H1 (cell line): ENCODE measurements at regions not wholly inside any gene's neighbourhood (a gene's known extent, or its start where the extent isn't known, plus 50 kb on each side); places are given as distances from the start of the nearest gene placed in this dataset.

ENCODE experiments used
- CTCF ChIA-PET: fragments of 300-600 bp; sonication (Branson Sonifier 250); formaldehyde crosslinking; loops from one replicate; lab custom pipeline; 2021; ENCODE audit not compliant: partially characterized antibody; lab: Charles Lee
- POLR2A ChIA-PET: fragments of 300-600 bp; sonication (Branson Sonifier 250); formaldehyde crosslinking; loops from one replicate; lab custom pipeline; 2021; ENCODE audit warnings: inconsistent platforms; ENCODE audit not compliant: partially characterized antibody; lab: Charles Lee
- DNase-seq, 2 experiments: peaks; one replicate each; pipeline versions ENCODE4 v3.0.0 to v3.0.0-alpha.2; 2010 to 2022; ENCODE audit warnings: low spot score in 2 of 2, low read depth in 1 of 2, mixed read lengths in 1 of 2
- FAIRE-seq: peaks from 2 replicates; lab custom pipeline; 2011; peaks lifted over from hg19 to GRCh38; lab: Jason Lieb, UNC
- H2AFZ ChIP-seq: 2 replicates; pipeline ENCODE4 v1.8.1; 2012; ENCODE audit warnings: low read length, inconsistent platforms
- H2AK5ac ChIP-seq: 2 replicates; pipeline ENCODE4 v1.6.1; 2013; ENCODE audit warnings: low read depth, low read length
- H2BK120ac ChIP-seq: replicated peaks from 2 replicates; pipeline ENCODE3; 2013; ENCODE audit warnings: low read depth, low read length, inconsistent platforms
- H2BK12ac ChIP-seq: 2 replicates; pipeline ENCODE4 v1.6.1; 2013; ENCODE audit warnings: low read depth, low read length
- H2BK15ac ChIP-seq: 2 replicates; pipeline ENCODE4 v1.6.1; 2013; ENCODE audit warnings: low read length
- H2BK20ac ChIP-seq: 2 replicates; pipeline ENCODE4 v1.6.1; 2013; ENCODE audit warnings: low read length
- H2BK5ac ChIP-seq: 2 replicates; pipeline ENCODE4 v1.6.1; 2013; ENCODE audit warnings: low read depth, low read length
- H3K14ac ChIP-seq: 2 replicates; pipeline ENCODE4 v1.6.1; 2013; ENCODE audit warnings: inconsistent platforms; ENCODE audit not compliant: insufficient read length
- H3K18ac ChIP-seq: 2 replicates; pipeline ENCODE4 v1.6.1; 2013; ENCODE audit warnings: low read length; ENCODE audit errors: extremely low read depth
- H3K23ac ChIP-seq: 2 replicates; pipeline ENCODE4 v1.6.1; 2013; ENCODE audit warnings: inconsistent platforms; ENCODE audit not compliant: insufficient read length
- H3K23me2 ChIP-seq: 2 replicates; pipeline ENCODE4 v1.6.1; 2013; ENCODE audit warnings: low read depth, low read length
- H3K27ac ChIP-seq: 2 replicates; pipeline ENCODE4 v1.6.1; 2011; ENCODE audit warnings: low read depth, low read length, inconsistent platforms
- H3K27me3 ChIP-seq, 4 experiments: replicated peaks in 1 of 4; 1 replicate in 1 of 4; 2 replicates in 3 of 4; pipeline versions ENCODE4 v1.6.1 to v1.8.1; 2011 to 2013; ENCODE audit warnings: low read length in 3 of 4, mild to moderate bottlenecking in 3 of 4, inconsistent platforms in 2 of 4, mixed read lengths in 2 of 4, moderate library complexity in 1 of 4; ENCODE audit not compliant: control insufficient read depth in 3 of 4, insufficient read depth in 3 of 4; ENCODE audit errors: extremely low read depth in 1 of 4
- H3K36me3 ChIP-seq, 4 experiments: 2 replicates each; pipeline versions ENCODE4 v1.6.1 to v1.8.1; 2011 to 2013; ENCODE audit warnings: mild to moderate bottlenecking in 4 of 4, low read length in 3 of 4, moderate library complexity in 2 of 4, control low read depth in 1 of 4, inconsistent platforms in 1 of 4; ENCODE audit not compliant: insufficient read depth in 4 of 4, control insufficient read depth in 2 of 4
- H3K4ac ChIP-seq: replicated peaks from 2 replicates; pipeline ENCODE3; 2013; ENCODE audit warnings: low read length, low read depth, mixed read lengths, inconsistent platforms; ENCODE audit not compliant: insufficient read length
- H3K4me1 ChIP-seq, 4 experiments: replicated peaks in 1 of 4; 1 replicate in 1 of 4; 2 replicates in 3 of 4; pipeline versions ENCODE4 v1.6.1 to v1.8.1; 2011 to 2013; ENCODE audit warnings: low read length in 3 of 4, inconsistent platforms in 2 of 4, mixed read lengths in 1 of 4; ENCODE audit not compliant: insufficient read depth in 4 of 4, control insufficient read depth in 3 of 4
- H3K4me2 ChIP-seq, 2 experiments: 2 replicates each; pipeline versions ENCODE4 v1.6.1 to v1.8.1; 2011 to 2013; ENCODE audit warnings: low read depth in 2 of 2, low read length in 2 of 2, control low read depth in 1 of 2, inconsistent platforms in 1 of 2, mild to moderate bottlenecking in 1 of 2; ENCODE audit not compliant: insufficient read depth in 1 of 2
- H3K4me3 ChIP-seq, 4 experiments: fragments of 200-600, 300-600 bp in 1 of 4; sonication (generic), shearing (Covaris generic), sonication (Bioruptor Twin) in 1 of 4; 2 replicates each; pipeline versions ENCODE4 v1.5.1 to v1.8.1; 2011 to 2016; ENCODE audit warnings: low read length in 4 of 4, low read depth in 3 of 4, control low read depth in 2 of 4, inconsistent platforms in 2 of 4, mild to moderate bottlenecking in 2 of 4, mixed read lengths in 1 of 4, moderate library complexity in 1 of 4; ENCODE audit not compliant: insufficient read depth in 2 of 4; ENCODE audit errors: extremely low read depth in 1 of 4
- H3K56ac ChIP-seq: replicated peaks from 2 replicates; pipeline ENCODE3; 2013; ENCODE audit warnings: low read depth, mild to moderate bottlenecking, mixed read lengths, low read length, inconsistent platforms; ENCODE audit not compliant: insufficient read length
- H3K79me1 ChIP-seq: 2 replicates; pipeline ENCODE4 v1.6.1; 2013; ENCODE audit warnings: low read depth, low read length, control low read depth
- H3K79me2 ChIP-seq, 2 experiments: 2 replicates each; pipeline versions ENCODE4 v1.6.1 to v1.8.1; 2012 to 2013; ENCODE audit warnings: low read length in 2 of 2, mild to moderate bottlenecking in 2 of 2, inconsistent platforms in 1 of 2; ENCODE audit not compliant: insufficient read depth in 2 of 2, control insufficient read depth in 1 of 2
- H3K9ac ChIP-seq, 4 experiments: replicated peaks in 1 of 4; 1 replicate in 1 of 4; 2 replicates in 3 of 4; pipeline versions ENCODE4 v1.6.1 to v1.8.1; 2011 to 2013; ENCODE audit warnings: low read depth in 3 of 4, low read length in 3 of 4, control low read depth in 2 of 4, mild to moderate bottlenecking in 2 of 4, moderate library complexity in 2 of 4, inconsistent platforms in 1 of 4; ENCODE audit errors: extremely low read depth in 1 of 4
- H3K9me3 ChIP-seq, 2 experiments: 2 replicates each; pipeline versions ENCODE4 v1.6.1 to v1.8.1; 2012 to 2013; ENCODE audit warnings: mild to moderate bottlenecking in 2 of 2, moderate library complexity in 2 of 2, control low read depth in 1 of 2, inconsistent platforms in 1 of 2, low read depth in 1 of 2, low read length in 1 of 2, mixed read lengths in 1 of 2; ENCODE audit not compliant: insufficient read depth in 2 of 2
- H4K20me1 ChIP-seq, 2 experiments: replicated peaks in 1 of 2; 2 replicates each; pipeline versions ENCODE3 to v1.8.1; 2011 to 2013; ENCODE audit warnings: inconsistent platforms in 2 of 2, low read length in 2 of 2, mild to moderate bottlenecking in 1 of 2; ENCODE audit not compliant: insufficient read depth in 2 of 2, control insufficient read depth in 1 of 2
- H4K5ac ChIP-seq: 2 replicates; pipeline ENCODE4 v1.6.1; 2013; ENCODE audit warnings: low read length, low read depth, mixed read lengths, inconsistent platforms; ENCODE audit not compliant: insufficient read length
- H4K8ac ChIP-seq: 2 replicates; pipeline ENCODE4 v1.8.0; 2013; ENCODE audit warnings: mild to moderate bottlenecking, moderate library complexity, low read length, inconsistent platforms; ENCODE audit not compliant: insufficient read depth; ENCODE audit errors: extremely low read depth
- H4K91ac ChIP-seq: replicated peaks from 2 replicates; pipeline ENCODE3; 2013; ENCODE audit warnings: low read length, mixed read lengths, inconsistent platforms; ENCODE audit not compliant: insufficient read length
- ATF2 ChIP-seq: IDR thresholded peaks from 2 replicates; pipeline ENCODE4 v1.6.1; 2012; ENCODE audit warnings: low read length, inconsistent platforms
- FOSL1 ChIP-seq: IDR thresholded peaks from 2 replicates; pipeline ENCODE4 v1.6.1; 2011; ENCODE audit warnings: mild to moderate bottlenecking, low read depth, low read length, moderate library complexity; ENCODE audit not compliant: insufficient read depth
- POU5F1 ChIP-seq: IDR thresholded peaks from 2 replicates; pipeline ENCODE4 v1.6.1; 2011; ENCODE audit warnings: low read depth, mild to moderate bottlenecking, low read length, moderate library complexity
- RFX5 ChIP-seq: IDR thresholded peaks from 2 replicates; pipeline ENCODE4 v1.6.1; 2011; ENCODE audit warnings: low read depth, low read length, improper control_type of control experiment, borderline replicate concordance
- SIX5 ChIP-seq: IDR thresholded peaks from 2 replicates; pipeline ENCODE4 v1.6.1; 2011; ENCODE audit warnings: mild to moderate bottlenecking, low read depth, low read length
- SP1 ChIP-seq: IDR thresholded peaks from 2 replicates; pipeline ENCODE4 v1.6.1; 2011; ENCODE audit warnings: low read depth, low read length
- SP2 ChIP-seq: IDR thresholded peaks from 2 replicates; pipeline ENCODE4 v1.6.1; 2012; ENCODE audit warnings: mild to moderate bottlenecking, low read length, inconsistent platforms
- YY1 ChIP-seq: IDR thresholded peaks from 2 replicates; pipeline ENCODE4 v1.6.1; 2011; ENCODE audit warnings: low read depth, mild to moderate bottlenecking, low read length
- whole genome bisulfite sequencing, 2 experiments: shearing (Covaris generic) in 1 of 2; methylation state at CpG; one replicate each; pipeline versions ENCODE4 v1.1.6 to v1.1.7; 2013 to 2015; ENCODE audit warnings: low lambda C conversion rate in 2 of 2, mixed read lengths in 2 of 2, inconsistent platforms in 1 of 2, low coverage in 1 of 2, missing lambda C conversion rate in 1 of 2; ENCODE audit not compliant: insufficient replicate concordance in 2 of 2, insufficient coverage in 1 of 2, insufficient read length in 1 of 2; ENCODE audit errors: extremely low coverage in 1 of 2, missing lambda C conversion rate in 1 of 2; 5-methylcytosine and 5-hydroxymethylcytosine counted together

GRCh38 chr7:49670991-49671390 lies 102.4 kb upstream of the VWC2 start:
- no peaks in the 10 kb centered on the region for H3K79me2 ChIP-seq
- H2BK5ac ChIP-seq, result no peak overlapping the region
- H2BK12ac ChIP-seq, result no peak overlapping the region
- no peak overlapping the region for H3K4me2 ChIP-seq
- no peaks in the 10 kb centered on the region for H4K20me1 ChIP-seq
- H3K27ac ChIP-seq, result no peak overlapping the region
- H2BK20ac ChIP-seq, result no peak overlapping the region
- H3K9ac ChIP-seq, result no peak overlapping the region
- H3K9me3 ChIP-seq, result no peaks in the 10 kb centered on the region
- H3K36me3 ChIP-seq, result no peaks in the 10 kb centered on the region
- CTCF ChIA-PET, result interaction anchor here (0.5 kb wide), 1 partner anchor 687 kb away, joined by 3 read pairs; no protein-coding TSS in a partner anchor
- no peak overlapping the region for H2AFZ ChIP-seq
- no peak overlapping the region for H4K8ac ChIP-seq
- POLR2A ChIA-PET, result no interaction called here
- H3K23ac ChIP-seq, result no peak overlapping the region
- H3K23me2 ChIP-seq, result no peaks in the 10 kb centered on the region
- no peak for FAIRE-seq
- H4K5ac ChIP-seq, result no peak overlapping the region
- no peak overlapping the region for H3K4me3 ChIP-seq
- no peaks in the 10 kb centered on the region for H3K27me3 ChIP-seq
- no peaks in the 10 kb centered on the region for H3K79me1 ChIP-seq
- 88% methylated on average over 4 of the region's 4 CpGs; no CpG with 5 or more reads in 1 of the 2 experiments for WGBS, 2 experiments
- no peak overlapping the region for H2AK5ac ChIP-seq
- no peak overlapping the region for H3K56ac ChIP-seq
- no peak overlapping the region for H2BK120ac ChIP-seq
- H2BK15ac ChIP-seq, result no peak overlapping the region
- no peak overlapping the region for H4K91ac ChIP-seq
- H3K4me1 ChIP-seq, result peaks cover 0 to 4% (median under 1%) of the 10 kb centered on the region in 4 experiments; a peak in 1 of 7 replicates
- TF ChIP-seq RFX5 (no peak), FOSL1 (no peak), SP2 (no peak), POU5F1 (no peak), SIX5 (no peak), SP1 (no peak), ATF2 (no peak), YY1 (no peak)
- no peak overlapping the region for H3K4ac ChIP-seq
- no peak overlapping the region for H3K18ac ChIP-seq
- no peak for DNase-seq
- no peak overlapping the region for H3K14ac ChIP-seq
